Activated CD8-positive, alpha-beta memory T cell treated with anti-CD3 and anti-CD28 coated beads, Interleukin-2, amount 50 U/mL, for 4 hours (primary cell): ENCODE measurements at regions not wholly inside any gene's neighbourhood (a gene's known extent, or its start where the extent isn't known, plus 50 kb on each side); places are given as distances from the start of the nearest gene placed in this dataset.

Experiments used
- DNase-seq: peaks from one replicate; pipeline ENCODE4 v3.0.0-alpha.2; 2020

DNA sequence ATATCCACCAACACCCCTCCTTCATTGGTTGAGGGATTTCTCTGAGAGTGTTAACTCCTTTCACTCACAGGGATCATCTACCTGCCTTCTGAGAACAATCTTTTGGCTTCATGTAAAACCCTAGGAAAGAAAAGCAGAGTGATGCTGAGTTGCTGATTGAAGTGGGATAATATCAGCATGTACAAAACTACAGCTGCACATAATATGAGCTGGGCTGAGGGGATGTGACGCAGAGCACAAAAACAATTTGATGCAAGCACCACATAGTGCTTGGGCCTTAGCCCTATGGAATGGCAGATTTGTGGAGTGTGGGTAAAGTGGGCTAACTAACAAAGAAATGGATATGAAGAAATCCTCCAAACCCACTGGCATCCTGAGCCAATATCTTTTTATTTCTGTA is 267.6 kb upstream of the KCNH8 start:
- DNase-seq = no peak

DNA sequence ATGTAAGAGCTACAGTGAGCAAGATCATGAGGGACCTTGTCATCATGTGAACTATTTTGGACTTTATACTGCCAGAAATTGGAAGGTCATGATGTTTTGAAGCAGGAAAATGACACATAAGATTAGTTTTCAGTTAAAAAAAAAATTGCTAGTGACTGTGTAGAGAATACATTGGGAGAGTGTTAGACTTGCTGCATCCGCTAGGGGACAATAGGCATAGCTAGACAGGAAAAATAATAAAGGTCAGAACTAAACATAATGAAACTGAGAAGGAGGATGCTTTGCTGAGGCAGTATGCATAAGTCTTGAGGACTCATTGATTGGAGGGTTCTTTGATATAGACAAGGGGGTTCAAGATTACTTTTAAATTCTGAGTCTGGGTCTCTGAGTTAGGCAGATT is 275.8 kb upstream of the KCNH8 start:
- no peak for DNase-seq

DNA sequence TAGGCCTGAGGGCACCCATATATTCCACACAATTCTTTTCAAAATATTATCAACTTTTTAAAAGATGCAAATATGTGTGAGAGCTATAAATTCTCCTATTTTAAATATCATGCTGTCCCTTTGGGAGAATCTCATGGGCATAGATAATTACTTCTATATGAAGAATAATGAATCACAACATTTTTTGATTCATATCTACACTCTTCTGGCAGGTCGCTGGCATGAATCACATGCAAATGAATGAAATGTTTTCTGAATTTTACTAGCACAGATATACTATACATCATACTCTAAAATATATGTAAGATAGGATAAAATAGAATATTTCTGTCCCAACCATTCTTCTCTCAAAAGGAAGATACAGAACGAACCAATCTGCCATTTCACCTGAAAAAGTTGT is 277.7 kb upstream of the KCNH8 start:
- no peak for DNase-seq

DNA sequence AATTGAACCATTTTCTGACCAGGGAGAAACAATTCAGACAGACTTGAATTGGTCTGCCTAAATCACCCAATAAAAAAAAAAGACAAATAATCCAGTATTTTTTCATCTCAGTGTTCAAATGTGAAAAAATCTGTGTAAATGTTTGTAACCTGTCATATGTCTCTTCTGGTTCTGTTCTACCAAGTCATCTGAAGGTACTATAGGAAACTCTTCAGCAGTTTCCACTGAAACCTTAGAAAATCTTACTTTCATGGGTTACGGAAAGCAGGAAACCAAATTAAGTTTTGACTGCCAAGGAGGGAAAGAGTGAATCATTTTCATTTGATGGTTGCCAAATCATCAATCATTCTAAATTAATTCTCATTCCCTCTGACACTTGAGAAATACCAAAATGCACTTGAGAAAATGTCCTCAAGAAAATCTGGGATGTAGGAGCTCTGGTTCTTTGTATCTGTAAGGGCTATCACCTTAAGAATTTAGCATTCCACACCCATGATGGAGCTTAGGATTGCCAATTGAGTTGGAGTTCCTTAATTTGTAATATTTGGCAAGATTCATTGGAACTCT is 278.2 kb upstream of the KCNH8 start:
- DNase-seq = no peak

DNA sequence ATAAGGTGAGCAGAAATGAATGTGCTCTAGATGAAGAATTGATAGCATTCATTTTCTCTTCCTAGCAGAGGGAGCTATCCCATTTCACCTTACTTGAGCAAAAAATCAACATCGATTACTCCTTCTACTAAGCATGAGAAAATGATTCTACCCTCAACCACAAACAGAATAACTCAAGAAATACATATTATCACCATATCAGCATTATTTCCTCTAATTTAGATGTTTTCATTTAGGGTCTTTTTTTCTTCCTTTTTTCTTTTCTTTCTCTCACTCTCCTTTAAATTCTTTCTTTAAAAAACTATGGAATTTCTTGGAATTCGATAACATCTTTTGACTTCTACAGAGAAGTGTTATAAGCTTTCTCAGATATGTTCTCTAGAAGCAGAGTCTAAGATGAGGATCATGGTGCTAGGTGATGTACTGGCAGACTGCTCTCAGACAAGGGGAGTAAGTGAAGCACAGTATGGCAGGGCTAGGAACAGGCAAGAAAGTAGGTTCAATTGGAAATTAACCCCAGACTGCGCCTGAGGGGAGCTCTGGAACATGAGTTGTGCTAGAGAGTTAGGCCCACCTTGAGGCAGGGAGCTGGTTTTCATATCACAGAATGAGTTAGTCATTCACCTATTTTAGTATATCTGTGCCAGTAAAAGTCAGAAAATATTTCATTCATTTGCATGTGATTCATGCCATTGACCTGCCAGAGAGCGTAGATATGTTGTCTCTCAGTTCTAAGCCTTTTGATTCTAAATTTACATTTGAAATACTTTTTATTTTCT is 279.2 kb upstream of the KCNH8 start:
- no peak for DNase-seq

DNA sequence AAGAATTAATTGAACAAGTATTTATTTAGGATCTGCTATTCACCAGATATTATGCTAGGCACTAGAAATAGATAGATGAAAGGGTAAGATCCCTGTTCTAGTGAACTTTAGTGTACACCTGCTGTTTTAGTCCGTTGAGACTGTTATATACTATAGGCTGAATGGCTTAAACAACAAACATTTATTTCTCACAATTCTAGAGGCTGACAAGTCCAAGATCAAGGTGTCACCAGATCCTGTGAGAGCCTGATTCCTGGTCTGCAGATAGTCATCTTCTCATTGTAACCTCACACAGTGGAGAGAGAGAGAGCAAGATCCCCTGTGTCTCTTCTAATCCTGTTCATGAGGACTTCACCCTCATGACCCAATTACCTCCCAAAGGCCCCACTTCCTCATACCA is 281.4 kb upstream of the KCNH8 start:
- no peak for DNase-seq

DNA sequence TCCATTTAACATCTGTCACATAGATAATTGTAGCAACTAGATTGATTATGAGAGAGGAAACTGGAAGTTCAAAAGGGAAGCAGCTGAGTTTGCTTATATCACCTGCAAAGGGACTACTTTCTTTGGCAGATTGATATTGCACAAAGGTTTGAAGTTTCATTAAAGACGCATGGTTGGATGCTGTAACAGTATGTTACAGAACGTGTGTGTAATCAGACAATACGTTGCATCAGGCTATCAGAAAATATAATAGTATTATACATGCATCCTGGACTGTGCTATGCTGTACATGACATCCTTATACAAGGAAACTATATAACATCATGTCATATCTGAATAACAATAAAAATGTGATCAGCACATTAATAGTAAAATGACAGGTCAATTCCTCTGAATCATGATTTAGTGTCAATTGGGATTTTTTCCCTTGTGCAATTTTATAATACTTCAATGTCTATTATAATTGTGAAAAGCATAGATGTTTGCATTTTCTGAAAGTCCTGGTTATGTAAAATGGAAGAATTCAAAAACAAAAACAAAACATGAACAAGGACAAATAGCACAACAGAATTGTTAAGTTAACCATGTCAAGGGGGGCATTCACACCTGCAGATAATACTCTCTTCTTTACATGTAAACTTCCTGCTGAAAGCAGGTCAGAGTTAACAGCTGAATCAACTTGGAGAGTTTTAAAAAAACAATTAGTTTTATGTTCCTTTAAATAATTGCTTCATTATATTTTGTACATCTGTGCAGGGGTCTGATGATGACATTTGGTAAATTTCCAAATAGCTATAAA is 283.2 kb upstream of the KCNH8 start:
- DNase-seq = no peak

DNA sequence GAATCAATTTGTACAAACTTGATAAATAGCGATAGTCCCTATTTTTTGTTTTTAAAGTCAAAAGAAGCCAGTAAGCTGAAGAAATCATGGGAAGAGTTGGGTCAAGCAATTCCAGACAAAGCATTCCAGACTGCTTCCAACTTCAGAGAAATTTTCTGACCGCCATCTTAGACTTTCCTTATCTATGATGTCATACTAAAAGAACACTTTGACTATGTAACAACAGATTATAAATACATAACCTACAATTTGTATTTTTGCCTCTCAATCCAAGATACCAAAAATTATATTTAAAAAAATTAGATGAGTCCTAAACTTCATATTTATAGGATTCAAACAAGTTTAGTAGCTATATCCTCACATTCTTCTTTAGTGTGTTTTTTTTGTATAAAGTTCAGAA is 286.2 kb upstream of the KCNH8 start:
- DNase-seq = no peak

DNA sequence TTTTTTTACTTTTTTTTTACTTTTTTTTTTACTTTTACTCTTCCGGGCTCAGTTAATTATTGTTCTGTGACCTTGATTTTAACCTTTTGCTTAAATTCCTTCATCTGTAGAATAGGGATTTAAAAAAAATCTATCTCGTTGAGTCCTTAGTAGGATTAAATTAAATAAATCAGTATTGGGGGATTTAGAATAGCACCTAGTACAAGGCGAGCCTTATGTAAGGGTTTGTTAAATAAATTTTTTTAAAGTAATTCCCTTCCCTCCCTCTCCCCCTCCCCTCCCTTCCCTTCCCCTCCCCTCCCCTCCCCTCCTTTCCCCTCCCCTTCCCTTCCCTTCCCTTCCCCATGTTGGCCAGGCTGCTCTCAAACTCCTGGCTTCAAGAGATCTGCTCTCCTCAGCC is 287.2 kb upstream of the KCNH8 start:
- DNase-seq = no peak

DNA sequence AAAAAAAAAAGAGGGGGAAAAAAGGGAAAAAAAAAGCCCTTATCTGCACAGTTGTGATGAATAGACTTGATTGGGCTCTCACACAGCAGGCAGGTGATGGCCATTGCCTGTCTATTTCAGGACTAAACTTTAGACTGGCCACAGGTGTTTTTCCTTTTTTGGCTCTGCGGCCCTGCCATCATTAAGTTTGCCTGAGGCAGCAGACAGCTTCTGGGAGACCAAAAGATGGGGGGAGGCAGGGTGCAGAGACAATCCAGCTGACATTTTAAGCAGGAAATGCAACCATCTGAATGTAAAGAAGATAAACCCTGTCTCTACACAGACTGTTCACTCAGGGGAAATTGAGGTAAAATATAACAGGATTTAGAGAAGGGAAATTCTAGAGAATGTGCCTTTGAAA is 295.0 kb upstream of the KCNH8 start:
- no peak for DNase-seq

DNA sequence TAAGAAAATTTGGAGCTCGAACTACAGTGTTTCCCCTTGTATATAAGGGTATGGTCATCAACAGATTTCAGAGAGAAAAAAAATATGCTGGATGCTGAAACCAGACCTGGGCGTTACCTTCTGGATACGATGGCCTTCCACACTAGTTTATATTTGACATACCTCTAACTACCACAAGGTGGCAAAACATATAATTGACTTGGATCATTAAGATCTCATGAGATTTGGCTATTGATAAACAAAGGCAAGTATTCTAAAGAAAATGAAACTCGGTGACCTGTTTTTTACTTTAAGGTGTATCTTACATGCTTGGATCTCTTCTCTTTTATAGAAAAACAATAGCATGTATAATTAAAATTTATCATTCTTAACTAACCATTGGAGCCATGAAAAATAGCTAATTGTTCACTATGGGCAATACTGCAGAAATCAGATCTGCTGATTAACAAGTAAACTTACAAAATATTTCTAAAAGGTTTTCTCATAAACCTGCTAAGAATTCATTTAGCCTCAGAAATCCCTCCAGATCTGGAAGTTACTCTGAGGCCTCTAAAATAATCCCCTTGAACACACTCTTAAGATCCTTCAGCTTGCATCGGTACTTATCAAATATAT is 300.6 kb upstream of the KCNH8 start:
- no peak for DNase-seq

DNA sequence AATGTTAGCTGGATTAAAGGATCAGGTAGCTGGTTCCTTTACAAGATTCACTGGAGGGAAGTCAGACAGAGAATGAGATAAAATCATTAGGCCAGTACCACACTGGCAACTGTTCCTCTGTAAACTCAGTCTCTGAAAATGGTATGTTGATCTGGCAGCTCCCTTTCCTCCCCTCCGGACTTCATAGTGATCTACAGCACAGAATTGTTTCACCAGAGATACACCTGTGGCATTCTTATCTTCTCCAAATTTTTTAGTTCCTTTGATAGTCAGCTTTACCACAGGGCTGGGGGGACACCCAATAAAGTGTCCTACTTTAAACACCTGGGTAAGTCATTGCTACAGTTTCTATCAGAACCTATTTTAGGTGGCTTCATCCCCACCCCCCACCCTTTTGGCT is 304.3 kb upstream of the KCNH8 start:
- no peak for DNase-seq

DNA sequence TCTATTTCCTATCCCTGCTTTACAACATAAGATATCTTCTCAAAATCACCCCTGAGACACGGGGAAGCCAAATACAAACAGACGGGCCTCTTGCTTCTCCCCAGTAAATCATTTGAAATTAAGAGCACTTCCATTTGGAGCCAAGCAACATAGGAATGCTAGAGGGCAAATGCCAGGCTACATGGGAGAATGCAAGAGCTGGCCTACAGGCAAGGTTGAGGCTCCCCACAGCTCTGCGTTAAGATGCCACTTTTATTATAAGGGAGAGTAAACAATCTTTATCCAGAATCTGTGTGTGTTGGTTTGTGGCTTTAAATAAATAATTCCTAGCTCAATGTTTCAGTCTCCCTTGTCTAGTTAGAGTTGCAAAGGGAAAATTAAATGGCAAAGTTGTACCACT is 305.1 kb upstream of the KCNH8 start:
- DNase-seq = no peak

DNA sequence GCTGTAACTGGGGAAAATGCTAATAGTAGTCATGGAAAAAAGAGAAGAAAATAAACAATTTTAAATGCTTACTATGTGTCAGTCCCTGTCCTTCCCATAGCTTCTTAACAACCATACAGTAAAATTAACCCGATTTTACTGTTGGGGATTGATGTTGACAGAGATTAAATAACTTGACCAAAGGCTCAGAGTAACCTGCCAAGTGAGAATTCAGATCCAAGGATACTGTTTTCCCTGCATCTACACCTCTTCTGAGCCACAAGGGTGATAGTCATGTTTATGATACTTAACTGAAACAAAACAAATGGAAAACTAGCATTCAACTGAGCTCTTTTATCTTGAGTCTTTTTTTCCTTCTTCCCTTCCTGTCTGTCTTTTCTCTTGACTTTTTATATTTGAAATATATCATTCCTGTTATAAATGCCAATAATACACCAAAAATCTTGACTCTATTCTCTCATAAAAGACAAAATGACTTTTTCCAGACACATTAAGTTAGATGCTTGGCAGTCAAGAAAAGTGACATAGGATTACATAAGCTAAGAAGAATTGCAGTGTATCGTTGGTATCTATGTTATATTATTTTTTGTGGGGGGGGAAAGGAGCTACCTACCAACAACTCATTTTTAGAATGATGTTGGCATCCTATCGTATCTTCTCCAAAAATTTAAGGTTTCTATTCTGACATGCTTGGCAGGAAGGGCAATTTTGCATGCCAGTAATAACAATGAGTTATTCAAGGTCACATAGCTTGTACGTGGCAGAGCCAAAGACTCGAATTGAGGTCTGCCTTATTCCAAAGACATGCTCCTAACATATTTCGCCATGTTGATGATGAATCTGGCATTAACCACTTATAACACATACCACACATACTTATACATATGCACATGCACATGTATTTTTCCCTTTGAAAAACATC is 306.6 kb upstream of the KCNH8 start:
- no peak for DNase-seq

DNA sequence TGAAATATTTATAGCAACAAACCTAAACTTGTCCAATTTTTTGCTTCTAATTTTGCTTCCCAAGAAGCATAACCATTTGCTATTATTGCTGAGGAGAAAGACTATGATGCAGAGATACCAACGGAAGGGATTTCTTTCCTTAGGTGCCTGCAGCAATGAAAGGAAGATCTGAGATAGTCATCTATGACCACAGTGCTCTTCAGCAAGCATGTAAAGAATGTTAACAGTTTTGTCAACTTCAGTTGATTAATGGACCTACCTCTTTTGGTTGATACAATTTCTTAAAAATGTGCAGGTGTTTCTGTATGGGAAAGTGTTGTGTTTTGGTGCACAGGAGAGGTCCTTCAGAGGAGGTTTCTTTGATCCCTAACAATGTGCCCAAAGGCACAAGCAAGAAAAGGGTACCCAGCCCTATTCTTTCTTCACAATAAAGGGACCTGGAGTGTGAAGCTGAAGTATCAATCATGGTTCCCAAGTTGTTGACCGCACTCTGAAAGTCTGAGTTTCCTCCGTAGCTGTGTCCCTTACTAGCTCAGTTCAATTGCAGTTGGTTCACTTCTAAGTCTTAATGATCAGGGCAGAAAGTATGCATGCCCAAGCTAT is 307.7 kb upstream of the KCNH8 start:
- no peak for DNase-seq

DNA sequence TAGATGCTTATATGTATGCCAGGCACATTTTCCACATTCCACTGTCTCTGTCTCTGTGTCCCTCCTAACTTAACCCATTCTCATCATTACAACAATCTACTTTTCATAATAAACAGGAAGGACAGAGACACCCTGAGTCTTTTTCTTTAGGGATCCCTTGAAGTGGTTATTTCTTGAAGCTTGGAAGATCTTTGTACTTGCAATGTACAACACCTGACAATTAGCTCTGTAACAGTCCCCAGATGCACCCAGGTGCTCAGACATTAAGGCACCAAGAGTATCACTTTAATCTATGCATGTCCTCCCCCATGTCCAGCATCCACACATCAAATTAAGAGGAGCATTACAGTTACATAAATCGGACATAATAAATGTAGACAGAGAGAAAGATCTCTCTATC is 309.6 kb upstream of the KCNH8 start:
- DNase-seq = no peak

DNA sequence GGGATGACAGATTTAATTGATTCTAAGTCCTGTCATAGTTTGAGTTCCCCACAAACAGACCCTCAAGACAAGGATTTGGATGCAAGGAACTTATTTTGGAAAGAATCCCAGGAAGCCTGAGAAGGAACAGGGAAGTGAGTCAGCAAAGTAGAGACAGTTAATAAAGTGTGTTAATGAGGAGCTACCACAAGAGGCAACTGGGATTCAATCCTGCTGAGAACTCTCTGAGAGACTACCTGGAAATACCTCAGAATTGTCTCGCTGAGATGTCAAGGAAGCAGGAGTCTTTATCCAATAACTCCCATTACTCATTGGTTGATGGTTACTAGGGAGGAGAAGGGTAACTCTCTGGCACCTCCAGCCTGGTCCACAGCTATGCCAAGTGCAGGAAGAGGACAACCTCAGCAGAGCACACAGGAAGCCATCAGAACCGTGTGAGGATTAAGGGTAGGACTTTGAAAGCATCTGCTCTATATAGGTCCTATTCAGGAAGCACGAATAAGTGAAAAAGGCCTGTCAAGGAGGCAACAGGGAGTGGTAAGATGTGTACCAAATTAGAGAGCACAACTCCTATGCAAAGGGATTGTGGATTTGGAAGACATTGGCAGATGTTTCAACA is 311.1 kb upstream of the KCNH8 start:
- DNase-seq = no peak

DNA sequence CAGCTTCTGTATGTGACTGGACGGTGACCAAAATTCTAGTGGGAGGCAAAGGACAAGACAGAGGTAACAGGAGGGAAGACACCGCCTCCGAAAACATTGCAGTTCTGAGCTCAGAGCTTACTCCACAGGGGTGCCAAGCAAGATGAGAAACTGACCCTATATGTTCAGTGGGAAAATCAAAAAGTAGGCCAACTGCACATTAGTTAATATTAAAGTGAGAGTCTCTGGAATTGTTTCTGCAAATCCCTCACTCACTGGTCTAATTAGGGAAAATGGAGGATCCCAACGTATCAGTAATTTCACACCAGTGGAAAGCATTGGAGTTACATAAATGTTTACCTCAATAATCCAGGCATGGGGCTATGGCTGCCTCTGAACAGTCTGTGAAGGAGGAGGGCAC is 313.3 kb upstream of the KCNH8 start:
- DNase-seq = no peak

DNA sequence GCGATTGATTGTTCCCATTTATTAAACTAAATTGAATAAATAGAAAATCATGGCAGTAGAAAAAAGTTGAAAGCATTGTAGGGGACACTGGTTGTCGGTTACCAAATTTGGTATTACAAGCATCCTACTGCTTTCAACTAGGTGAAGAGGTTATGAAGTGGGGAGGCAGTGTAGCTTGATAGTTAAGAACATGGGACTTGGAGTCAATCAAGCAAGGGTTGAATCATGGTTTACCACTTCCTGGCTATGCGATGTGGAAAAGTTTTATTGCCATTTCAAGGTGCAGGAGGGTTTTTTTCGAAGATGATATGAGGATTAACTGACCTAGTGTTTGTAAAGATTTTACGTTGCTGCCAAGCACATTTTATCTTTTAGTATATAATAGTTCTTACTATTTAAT is 318.2 kb upstream of the KCNH8 start:
- no peak for DNase-seq

DNA sequence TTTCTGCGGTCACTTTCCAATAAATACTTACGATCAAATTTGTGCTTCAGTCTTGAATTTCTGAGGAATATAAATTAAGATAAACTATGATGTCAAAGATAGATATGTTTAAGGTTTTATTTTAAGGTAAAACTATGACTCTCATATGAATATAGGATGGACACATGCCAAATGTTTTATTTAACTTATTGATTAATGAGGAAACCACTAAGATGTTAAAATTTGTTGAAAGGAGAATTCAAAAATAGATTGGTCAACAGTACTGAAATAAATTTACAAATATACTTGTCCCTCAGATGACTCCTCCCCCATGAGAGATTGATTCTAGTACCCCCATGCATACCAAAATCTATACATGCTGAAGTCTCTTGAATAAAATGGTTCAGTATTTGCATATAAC is 319.7 kb upstream of the KCNH8 start:
- no peak for DNase-seq

DNA sequence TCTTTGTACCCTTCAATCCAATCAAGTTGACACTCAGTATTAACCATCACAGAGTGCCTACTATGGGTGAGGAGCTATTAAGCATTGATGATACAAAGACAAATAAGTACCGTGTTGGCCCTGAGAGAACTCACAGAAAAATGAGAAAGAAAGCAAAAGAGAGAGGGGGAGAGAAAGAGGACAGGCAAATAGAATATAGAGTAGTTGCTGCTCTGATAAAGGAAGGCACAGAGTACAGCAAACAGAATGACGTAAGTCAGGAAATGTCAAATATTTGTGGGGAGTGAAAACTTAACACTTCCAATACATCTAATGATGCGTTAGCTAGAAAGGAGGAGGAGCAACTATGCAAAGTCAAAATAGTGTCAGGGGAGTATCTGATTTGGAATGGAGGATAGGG is 320.6 kb upstream of the KCNH8 start:
- DNase-seq = no peak

DNA sequence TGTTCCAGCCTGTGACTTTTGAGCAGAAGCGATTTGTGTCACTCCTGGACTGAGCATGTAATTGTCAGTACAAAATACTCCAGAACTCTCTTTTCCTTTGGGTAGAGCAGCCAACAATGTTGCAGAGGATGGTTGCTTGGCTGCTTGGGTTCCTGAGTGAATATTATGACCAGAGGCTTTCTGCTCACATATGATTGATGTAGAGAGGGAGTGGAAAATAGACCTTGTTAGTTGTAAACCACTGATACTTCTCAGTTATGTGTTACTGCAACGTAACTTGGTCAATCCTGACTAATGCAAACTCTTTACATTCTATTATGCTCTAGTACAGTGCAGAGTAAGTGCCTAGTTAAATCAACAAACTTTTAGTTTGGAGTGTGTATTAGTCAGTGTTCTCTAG is 322.6 kb upstream of the KCNH8 start:
- DNase-seq = no peak
